ENCODE measurements at regions not wholly inside any gene's neighbourhood (a gene's known extent, or its start where the extent isn't known, plus 50 kb on each side); places are given as distances from the start of the nearest gene placed in this dataset.

GRCh38 chr11:15468466-15468865 lies 353.7 kb downstream of the INSC start:
- TF ChIP-seq, protein P1, sequence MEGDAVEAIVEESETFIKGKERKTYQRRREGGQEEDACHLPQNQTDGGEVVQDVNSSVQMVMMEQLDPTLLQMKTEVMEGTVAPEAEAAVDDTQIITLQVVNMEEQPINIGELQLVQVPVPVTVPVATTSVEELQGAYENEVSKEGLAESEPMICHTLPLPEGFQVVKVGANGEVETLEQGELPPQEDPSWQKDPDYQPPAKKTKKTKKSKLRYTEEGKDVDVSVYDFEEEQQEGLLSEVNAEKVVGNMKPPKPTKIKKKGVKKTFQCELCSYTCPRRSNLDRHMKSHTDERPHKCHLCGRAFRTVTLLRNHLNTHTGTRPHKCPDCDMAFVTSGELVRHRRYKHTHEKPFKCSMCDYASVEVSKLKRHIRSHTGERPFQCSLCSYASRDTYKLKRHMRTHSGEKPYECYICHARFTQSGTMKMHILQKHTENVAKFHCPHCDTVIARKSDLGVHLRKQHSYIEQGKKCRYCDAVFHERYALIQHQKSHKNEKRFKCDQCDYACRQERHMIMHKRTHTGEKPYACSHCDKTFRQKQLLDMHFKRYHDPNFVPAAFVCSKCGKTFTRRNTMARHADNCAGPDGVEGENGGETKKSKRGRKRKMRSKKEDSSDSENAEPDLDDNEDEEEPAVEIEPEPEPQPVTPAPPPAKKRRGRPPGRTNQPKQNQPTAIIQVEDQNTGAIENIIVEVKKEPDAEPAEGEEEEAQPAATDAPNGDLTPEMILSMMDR (IDR thresholded peaks at IDR 0.05): no peak
- TF ChIP-seq POLR2AphosphoS5 (IDR thresholded peaks at IDR 0.05): no peak
